Astrocyte of the spinal cord (primary cell): ENCODE measurements at regions not wholly inside any gene's neighbourhood (a gene's known extent, or its start where the extent isn't known, plus 50 kb on each side); places are given as distances from the start of the nearest gene placed in this dataset.
A peak's percentile ranks its signal among the peaks of the same experiment; 100 is the strongest.

ENCODE experiments used
- DNase-seq: peaks from one replicate; pipeline ENCODE4 v3.0.0; 2011; ENCODE audit warnings: low read depth, low spot score
- H3K4me3 ChIP-seq: 2 replicates; pipeline ENCODE4 v1.5.1; 2011; ENCODE audit warnings: low read depth, mild to moderate bottlenecking, low read length, moderate library complexity
- in situ Hi-C: cut with HindIII; loops from 2 replicates; pipeline ENCODE4 v1.10.0; 2017; ENCODE audit warnings: low sequenced_read_pairs
- TF ChIP-seq, protein P1 (sequence below): IDR thresholded peaks from 2 replicates; pipeline ENCODE4 v1.5.1; 2012; ENCODE audit warnings: low read depth, mild to moderate bottlenecking, low read length, inconsistent platforms

DNA sequence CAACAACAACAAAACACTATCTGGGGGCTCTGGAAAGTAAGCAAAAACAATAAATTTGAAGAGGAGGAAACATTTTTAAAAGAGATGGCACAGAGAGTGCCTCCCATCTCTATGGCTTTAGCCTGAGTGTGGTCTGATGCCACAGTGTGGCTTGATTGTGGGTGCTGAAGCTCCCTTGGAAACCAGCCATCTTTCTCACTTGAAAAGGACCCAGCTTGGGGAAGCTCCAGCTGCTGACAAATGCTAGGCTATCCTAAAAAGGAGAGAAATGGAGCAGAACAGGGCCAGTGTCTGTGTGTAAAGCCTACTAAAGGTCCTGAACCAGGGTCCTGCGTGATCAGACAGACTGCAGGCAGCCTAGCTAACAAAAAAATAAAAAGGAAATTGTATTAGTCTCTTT is 642.0 kb upstream of the PTBP2 start:
- DNase-seq, result no peak
- TF ChIP-seq, protein P1, sequence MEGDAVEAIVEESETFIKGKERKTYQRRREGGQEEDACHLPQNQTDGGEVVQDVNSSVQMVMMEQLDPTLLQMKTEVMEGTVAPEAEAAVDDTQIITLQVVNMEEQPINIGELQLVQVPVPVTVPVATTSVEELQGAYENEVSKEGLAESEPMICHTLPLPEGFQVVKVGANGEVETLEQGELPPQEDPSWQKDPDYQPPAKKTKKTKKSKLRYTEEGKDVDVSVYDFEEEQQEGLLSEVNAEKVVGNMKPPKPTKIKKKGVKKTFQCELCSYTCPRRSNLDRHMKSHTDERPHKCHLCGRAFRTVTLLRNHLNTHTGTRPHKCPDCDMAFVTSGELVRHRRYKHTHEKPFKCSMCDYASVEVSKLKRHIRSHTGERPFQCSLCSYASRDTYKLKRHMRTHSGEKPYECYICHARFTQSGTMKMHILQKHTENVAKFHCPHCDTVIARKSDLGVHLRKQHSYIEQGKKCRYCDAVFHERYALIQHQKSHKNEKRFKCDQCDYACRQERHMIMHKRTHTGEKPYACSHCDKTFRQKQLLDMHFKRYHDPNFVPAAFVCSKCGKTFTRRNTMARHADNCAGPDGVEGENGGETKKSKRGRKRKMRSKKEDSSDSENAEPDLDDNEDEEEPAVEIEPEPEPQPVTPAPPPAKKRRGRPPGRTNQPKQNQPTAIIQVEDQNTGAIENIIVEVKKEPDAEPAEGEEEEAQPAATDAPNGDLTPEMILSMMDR, result no peak
- no peak overlapping the region for H3K4me3 ChIP-seq
- in situ Hi-C loops, result no loop called here

DNA sequence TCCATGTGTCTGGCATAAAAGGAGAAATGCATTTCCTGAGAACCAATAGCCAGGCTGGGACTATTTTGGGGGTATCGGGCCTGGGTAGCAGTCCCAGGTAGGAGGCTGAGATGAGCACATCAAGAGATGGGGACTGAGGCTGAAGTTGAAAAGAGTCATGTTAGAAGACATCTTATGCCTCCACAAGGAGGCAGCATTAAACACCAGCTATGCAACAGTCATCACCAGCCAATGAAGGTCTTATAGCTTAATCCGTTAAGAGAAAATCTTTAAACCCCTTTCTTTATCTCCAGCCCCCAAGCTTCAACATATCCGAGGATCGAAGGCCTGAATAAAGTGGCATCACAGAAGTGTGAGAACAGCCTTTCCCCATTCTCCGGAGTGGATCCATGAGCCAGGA is 640.7 kb upstream of the PTBP2 start:
- peak; percentile 10 for DNase-seq
- no peak overlapping the region for H3K4me3 ChIP-seq
- TF ChIP-seq, protein P1, result peak; percentile 20
- in situ Hi-C loops, result no loop called here

DNA sequence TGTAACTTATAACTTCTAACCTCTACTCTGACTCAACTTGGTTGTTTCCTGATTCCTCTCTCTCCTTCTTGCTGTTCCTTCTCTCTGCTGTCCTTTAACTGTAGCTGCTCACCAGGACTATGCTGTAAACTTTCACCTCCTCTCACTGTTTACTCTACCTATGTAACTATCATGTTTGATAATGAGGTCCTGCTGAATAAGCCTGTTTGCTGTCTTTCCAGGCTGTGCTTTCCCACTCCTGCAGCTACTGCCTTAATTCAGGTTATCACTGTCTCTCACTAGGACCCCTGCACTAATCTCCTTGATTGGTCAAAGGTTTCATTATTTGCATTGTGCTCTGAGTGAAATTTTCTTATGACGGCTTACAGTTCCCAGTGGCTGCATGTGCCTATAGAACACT is 633.9 kb upstream of the PTBP2 start:
- TF ChIP-seq, protein P1, result no peak
- no peak overlapping the region for H3K4me3 ChIP-seq
- DNase-seq, result no peak
- in situ Hi-C loops, result no loop called here

DNA sequence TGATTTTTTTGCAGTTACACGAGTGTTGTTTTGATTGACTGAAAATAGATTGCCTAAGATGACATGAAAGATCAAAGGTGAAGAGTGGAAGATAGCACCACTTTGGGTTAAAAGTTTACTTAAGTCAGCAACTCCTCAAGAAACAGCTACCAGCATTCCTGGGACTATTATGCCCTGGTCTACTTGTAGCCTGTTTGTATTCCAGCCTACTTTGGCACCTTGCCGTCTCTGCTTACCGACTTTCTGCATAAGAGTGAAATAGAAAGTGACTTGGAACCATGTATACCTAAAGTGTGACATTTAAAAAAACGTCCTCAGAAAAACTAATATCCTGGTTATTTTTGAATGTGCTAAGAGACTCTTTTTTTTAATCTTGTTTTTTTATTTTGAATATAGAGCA is 631.5 kb upstream of the PTBP2 start:
- no peak overlapping the region for H3K4me3 ChIP-seq
- in situ Hi-C loops, result no loop called here
- TF ChIP-seq, protein P1, result no peak
- DNase-seq, result no peak

DNA sequence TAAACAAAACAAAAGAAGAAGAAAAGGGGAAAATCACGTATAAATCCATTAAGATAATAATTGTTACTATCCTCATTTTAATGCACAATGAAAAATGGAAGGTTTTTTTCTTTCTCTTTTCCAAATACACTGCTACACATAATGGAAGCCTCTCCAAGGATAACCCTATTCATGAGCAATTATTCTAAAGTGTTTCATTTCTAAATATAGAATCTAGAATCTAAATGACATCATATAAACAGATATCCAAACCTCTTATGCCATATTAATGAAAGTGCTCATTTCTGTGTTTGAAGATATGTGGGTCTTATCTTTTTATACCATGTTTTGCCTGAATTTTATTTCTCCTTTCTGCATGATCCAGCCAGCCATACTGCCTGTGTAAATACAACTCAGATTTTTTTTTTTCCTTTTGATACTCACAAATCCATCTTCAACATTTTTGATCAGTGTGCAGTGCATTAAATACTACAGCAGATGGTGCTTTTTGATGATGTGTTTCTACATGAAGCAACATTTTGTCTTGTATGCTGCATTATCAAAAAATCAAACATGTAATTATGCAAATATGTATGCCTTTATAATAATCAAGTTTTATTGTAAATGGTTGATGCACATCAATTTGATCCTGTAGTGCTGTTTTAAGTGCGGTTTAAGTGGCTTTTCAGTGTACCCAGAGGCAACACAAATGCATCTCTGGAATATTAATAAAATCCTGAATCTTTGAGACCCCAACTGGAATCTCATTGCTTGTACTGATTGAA is 625.6 kb upstream of the PTBP2 start:
- in situ Hi-C loops, result no loop called here
- TF ChIP-seq, protein P1, result no peak

DNA sequence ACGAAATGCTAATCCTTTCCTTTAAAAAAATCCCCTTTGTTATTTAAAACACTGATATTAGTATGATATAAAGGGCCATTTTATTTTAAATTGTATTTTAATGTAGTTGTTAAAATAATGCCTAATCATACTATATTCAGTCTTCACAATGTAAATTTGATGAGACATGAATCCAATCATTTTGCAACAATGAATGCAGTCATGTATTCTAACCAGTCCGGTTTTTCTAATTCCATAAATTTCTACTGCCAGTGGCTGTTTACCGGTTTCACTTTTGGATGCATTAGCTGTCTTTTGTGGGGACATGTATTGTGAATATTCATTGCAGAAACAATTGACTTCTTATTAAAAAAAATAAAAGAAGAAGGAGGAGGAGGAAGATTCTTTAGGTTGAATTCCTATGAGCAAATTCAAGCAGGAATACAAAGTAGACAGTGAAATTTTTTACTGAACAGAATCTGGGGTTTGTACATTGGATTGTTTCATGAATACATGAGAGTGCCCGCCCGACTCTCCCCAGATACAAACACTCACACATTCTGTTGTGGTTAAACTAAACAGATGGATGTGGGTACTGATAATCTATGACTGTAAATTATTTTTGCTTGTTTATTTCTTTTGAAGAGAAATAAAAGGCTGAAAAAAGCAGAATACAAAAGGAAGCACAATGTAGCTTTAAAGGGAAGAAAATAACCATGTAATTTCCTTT is 624.8 kb upstream of the PTBP2 start:
- H3K4me3 ChIP-seq, result no peak overlapping the region
- in situ Hi-C loops, result no loop called here
- TF ChIP-seq, protein P1, result no peak
- DNase-seq, result no peak

More for the DNA sequence above, 625.6 kb upstream of the PTBP2 start:
- no peak overlapping the region for H3K4me3 ChIP-seq
- no peak for DNase-seq
